ENCODE measurements at regions not wholly inside any gene's neighbourhood (a gene's known extent, or its start where the extent isn't known, plus 50 kb on each side); places are given as distances from the start of the nearest gene placed in this dataset.
A peak's percentile ranks its signal among the peaks of the same experiment; 100 is the strongest.

GRCh38 chr1:108082738-108083562, 117.2 kb downstream of the SLC25A24 start:
- no peak for DNase-seq (ENCODE audit: low read depth)

- DNase-seq (ENCODE audit: low read depth): no peak
These were observed 117.0 kb upstream of the VAV3 start for GRCh38 chr1:108082001-108082400.

GRCh38 chr1:108080448-108080847, 115.5 kb upstream of the VAV3 start:
- no peak for DNase-seq (ENCODE audit: low read depth)

- no peak for DNase-seq (ENCODE audit: low read depth)
These were observed 114.6 kb upstream of the VAV3 start for GRCh38 chr1:108079440-108080025.

GRCh38 chr1:108077991-108078390, 113.0 kb upstream of the VAV3 start:
- DNase-seq (ENCODE audit: low read depth): no peak

- no peak for DNase-seq (ENCODE audit: low read depth)
These were observed 110.1 kb upstream of the VAV3 start for GRCh38 chr1:108075055-108075454.

- no peak for DNase-seq (ENCODE audit: low read depth)
These were observed 107.8 kb upstream of the VAV3 start for GRCh38 chr1:108072776-108073175.

GRCh38 chr1:108072212-108072611, 107.2 kb upstream of the VAV3 start:
- no peak for DNase-seq (ENCODE audit: low read depth)

GRCh38 chr1:108071601-108072000, 106.6 kb upstream of the VAV3 start:
- DNase-seq (ENCODE audit: low read depth): no peak

GRCh38 chr1:108070662-108071061, 105.7 kb upstream of the VAV3 start:
- DNase-seq (ENCODE audit: low read depth): no peak

- DNase-seq (ENCODE audit: low read depth): peak; percentile 19
These were observed 103.0 kb upstream of the VAV3 start for GRCh38 chr1:108067884-108068540.

- DNase-seq (ENCODE audit: low read depth): no peak
These were observed 101.8 kb upstream of the VAV3 start for GRCh38 chr1:108066808-108067207.

- DNase-seq (ENCODE audit: low read depth): no peak
These were observed 99.3 kb upstream of the VAV3 start for GRCh38 chr1:108064255-108064654.

- DNase-seq (ENCODE audit: low read depth): no peak
These were observed 98.7 kb upstream of the VAV3 start for GRCh38 chr1:108063703-108064102.

- no peak for DNase-seq (ENCODE audit: low read depth)
These were observed 95.0 kb upstream of the VAV3 start for GRCh38 chr1:108059945-108060344.

- peak; percentile 86 for DNase-seq (ENCODE audit: low read depth)
These were observed 92.6 kb upstream of the VAV3 start for GRCh38 chr1:108057541-108057940.

GRCh38 chr1:108056436-108056990, 91.5 kb upstream of the VAV3 start:
- DNase-seq (ENCODE audit: low read depth): no peak

GRCh38 chr1:108055387-108055786, 90.4 kb upstream of the VAV3 start:
- no peak for DNase-seq (ENCODE audit: low read depth)

- DNase-seq (ENCODE audit: low read depth): no peak
These were observed 89.4 kb upstream of the VAV3 start for GRCh38 chr1:108054396-108054795.

- DNase-seq (ENCODE audit: low read depth): peak; percentile 80
These were observed 88.5 kb upstream of the VAV3 start for GRCh38 chr1:108053270-108054013.

- peak; percentile 97 for DNase-seq (ENCODE audit: low read depth)
These were observed 86.8 kb upstream of the VAV3 start for GRCh38 chr1:108051631-108052377.

All from renal cortical epithelial cell (primary cell).